ENCODE measurements at regions not wholly inside any gene's neighbourhood (a gene's known extent, or its start where the extent isn't known, plus 50 kb on each side); places are given as distances from the start of the nearest gene placed in this dataset.

GRCh38 chr4:129167640-129168260 lies 71.8 kb downstream of the C4orf33 start:
- DNase-seq (ENCODE audit: low read depth): no peak

GRCh38 chr4:129172181-129172580 lies 76.2 kb downstream of the C4orf33 start:
- no peak for DNase-seq (ENCODE audit: low read depth)

GRCh38 chr4:129176864-129177263 lies 80.9 kb downstream of the C4orf33 start:
- DNase-seq (ENCODE audit: low read depth): no peak

GRCh38 chr4:129179276-129179675 lies 83.3 kb downstream of the C4orf33 start:
- DNase-seq (ENCODE audit: low read depth): no peak

- no peak for DNase-seq (ENCODE audit: low read depth)
These were observed 93.7 kb downstream of the C4orf33 start for GRCh38 chr4:129189630-129190029.

- DNase-seq (ENCODE audit: low read depth): no peak
These were observed 97.6 kb downstream of the C4orf33 start for GRCh38 chr4:129193357-129194100.

- DNase-seq (ENCODE audit: low read depth): no peak
These were observed 112.5 kb downstream of the C4orf33 start for GRCh38 chr4:129208481-129208880.

- DNase-seq (ENCODE audit: low read depth): no peak
These were observed 117.7 kb downstream of the C4orf33 start for GRCh38 chr4:129213692-129214091.

GRCh38 chr4:129218360-129218759 lies 122.4 kb downstream of the C4orf33 start:
- no peak for DNase-seq (ENCODE audit: low read depth)

GRCh38 chr4:129218897-129219296 lies 122.9 kb downstream of the C4orf33 start:
- no peak for DNase-seq (ENCODE audit: low read depth)

GRCh38 chr4:129220254-129220653 lies 124.3 kb downstream of the C4orf33 start:
- no peak for DNase-seq (ENCODE audit: low read depth)

- no peak for DNase-seq (ENCODE audit: low read depth)
These were observed 128.0 kb downstream of the C4orf33 start for GRCh38 chr4:129223945-129224344.

GRCh38 chr4:129230846-129231245 lies 134.9 kb downstream of the C4orf33 start:
- no peak for DNase-seq (ENCODE audit: low read depth)

GRCh38 chr4:129231945-129232588 lies 136.1 kb downstream of the C4orf33 start:
- DNase-seq (ENCODE audit: low read depth): no peak

GRCh38 chr4:129232589-129233337 lies 136.8 kb downstream of the C4orf33 start:
- DNase-seq (ENCODE audit: low read depth): no peak

GRCh38 chr4:129233691-129234090 lies 137.7 kb downstream of the C4orf33 start:
- DNase-seq (ENCODE audit: low read depth): no peak

- DNase-seq (ENCODE audit: low read depth): no peak
These were observed 140.4 kb downstream of the C4orf33 start for GRCh38 chr4:129236351-129236750.

GRCh38 chr4:129239088-129239487 lies 143.1 kb downstream of the C4orf33 start:
- peak; percentile 47 for DNase-seq (ENCODE audit: low read depth)

- peak; percentile 17 for DNase-seq (ENCODE audit: low read depth)
These were observed 144.9 kb downstream of the C4orf33 start for GRCh38 chr4:129240816-129241215.

- no peak for DNase-seq (ENCODE audit: low read depth)
These were observed 150.2 kb downstream of the C4orf33 start for GRCh38 chr4:129246145-129246544.

GRCh38 chr4:129246910-129247461 lies 151.0 kb downstream of the C4orf33 start:
- no peak for DNase-seq (ENCODE audit: low read depth)

- DNase-seq (ENCODE audit: low read depth): no peak
These were observed 152.7 kb downstream of the C4orf33 start for GRCh38 chr4:129248621-129249020.

Data from fibroblast of the conjunctiva (primary cell).